ENCODE measurements at regions not wholly inside any gene's neighbourhood (a gene's known extent, or its start where the extent isn't known, plus 50 kb on each side); places are given as distances from the start of the nearest gene placed in this dataset.

GRCh38 chr4:33107814-33108213 is 2387.6 kb downstream of the PCDH7 start:
- TF ChIP-seq POLR2AphosphoS5 (IDR thresholded peaks at IDR 0.05) (no peak), CTCF (IDR thresholded peaks at IDR 0.05) (no peak)
